ENCODE measurements at regions not wholly inside any gene's neighbourhood (a gene's known extent, or its start where the extent isn't known, plus 50 kb on each side); places are given as distances from the start of the nearest gene placed in this dataset.

DNA sequence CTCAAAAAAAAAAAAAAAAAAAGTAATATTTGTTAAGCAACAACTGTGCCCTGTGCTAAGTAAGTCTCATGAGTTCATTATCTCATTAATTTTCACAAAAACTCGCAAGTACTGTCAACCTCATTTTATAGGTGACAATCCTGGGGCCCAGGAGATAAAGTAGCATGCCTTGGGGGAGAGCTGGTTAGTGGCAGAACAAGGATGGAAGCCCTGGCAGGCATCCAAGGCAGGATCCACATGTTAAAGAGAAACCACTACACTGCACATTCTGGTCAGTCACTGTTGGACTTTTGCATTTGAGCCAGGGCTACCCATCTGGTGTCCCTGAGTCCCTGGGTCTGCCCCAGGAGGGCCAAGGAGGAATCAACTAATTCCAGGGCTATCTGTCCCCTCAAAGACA, 54.6 kb downstream of the ZFP36L2 start:
- Histone ChIP-seq H3K36me3 (ENCODE audit: insufficient read depth, low read length) (no peaks in the 10 kb centered on the region), H3K9me3 (ENCODE audit: low read length) (peaks cover 7% of the 10 kb centered on the region), H3K4me3 (ENCODE audit: low read depth in 1 of 2, low read length in 2 of 2) (no peak overlapping the region), H3K27ac (ENCODE audit: low read depth, low read length) (no peak overlapping the region), H3K27me3 (ENCODE audit: control insufficient read depth in 1 of 2, insufficient read depth in 2 of 2, low read length in 2 of 2) (no peaks in the 10 kb centered on the region), H3K9ac (ENCODE audit: low read length) (no peak overlapping the region), H3K4me1 (ENCODE audit: insufficient read depth, low read length) (peaks cover 10% of the 10 kb centered on the region)

DNA sequence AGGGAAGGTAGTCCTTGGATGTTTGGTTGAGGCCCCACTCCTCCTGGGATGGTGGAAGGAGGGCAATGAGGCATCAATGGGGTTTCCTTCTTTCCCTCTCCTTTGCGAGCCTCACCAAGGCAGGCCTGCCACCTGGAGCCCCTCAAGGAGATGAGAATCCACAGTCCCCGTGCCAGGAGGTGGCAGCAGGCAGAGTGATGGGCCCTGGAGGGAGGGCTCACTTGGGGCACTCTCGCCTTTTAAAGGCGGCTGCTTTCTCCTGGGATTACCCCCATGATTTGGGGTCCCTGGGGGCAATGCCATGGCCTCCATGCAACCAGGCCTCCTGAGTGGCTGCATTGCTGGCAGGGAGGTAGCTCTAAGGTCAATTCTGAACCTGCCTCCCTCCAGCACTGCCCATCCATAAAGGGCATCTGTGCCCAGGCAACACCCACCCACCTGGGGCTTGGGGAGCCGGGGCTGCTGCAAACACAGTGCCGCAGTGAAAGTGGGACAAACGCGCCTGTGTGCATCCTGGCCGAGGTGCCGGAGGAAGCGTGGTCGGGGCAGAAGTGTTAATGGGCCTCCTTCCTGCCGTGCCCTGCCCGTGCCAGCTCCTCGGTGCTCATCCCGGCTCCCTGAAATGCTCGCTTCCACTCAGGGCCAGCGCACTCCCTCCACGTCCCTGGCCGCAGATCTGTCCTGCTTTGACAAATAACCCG, 55.9 kb downstream of the ZFP36L2 start:
- Histone ChIP-seq H3K27ac (ENCODE audit: low read depth, low read length) (no peak overlapping the region), H3K4me1 (ENCODE audit: insufficient read depth, low read length) (peaks cover 10% of the 10 kb centered on the region), H3K9ac (ENCODE audit: low read length) (no peak overlapping the region), H3K4me3 (ENCODE audit: low read depth in 1 of 2, low read length in 2 of 2) (no peak overlapping the region), H3K9me3 (ENCODE audit: low read length) (peaks cover 4% of the 10 kb centered on the region), H3K36me3 (ENCODE audit: insufficient read depth, low read length) (no peaks in the 10 kb centered on the region), H3K27me3 (ENCODE audit: control insufficient read depth in 1 of 2, insufficient read depth in 2 of 2, low read length in 2 of 2) (no peaks in the 10 kb centered on the region)

DNA sequence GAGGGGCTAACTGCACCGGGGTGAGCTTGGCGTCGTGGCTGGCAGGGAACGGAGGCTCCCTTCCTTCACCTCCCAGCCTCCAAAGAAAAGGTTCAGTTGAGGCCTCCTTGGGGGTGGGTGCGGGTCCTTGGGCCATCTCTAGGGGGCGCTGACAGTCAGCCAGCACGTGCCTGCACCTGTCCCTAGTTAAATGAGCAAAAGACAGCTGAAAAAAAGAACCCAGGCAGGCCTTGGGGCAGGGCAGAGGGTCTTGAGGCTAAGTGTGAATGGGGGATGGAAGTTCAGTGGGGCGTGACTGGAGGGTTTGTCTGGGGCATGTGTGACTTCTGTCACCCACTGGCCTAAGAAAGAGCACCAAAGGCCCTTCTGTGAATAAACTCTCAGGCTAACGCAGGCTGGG, 56.4 kb downstream of the ZFP36L2 start:
- H3K27me3 ChIP-seq (ENCODE audit: control insufficient read depth in 1 of 2, insufficient read depth in 2 of 2, low read length in 2 of 2): no peaks in the 10 kb centered on the region
- no peaks in the 10 kb centered on the region for H3K9me3 ChIP-seq (ENCODE audit: low read length)
- H3K4me1 ChIP-seq (ENCODE audit: insufficient read depth, low read length): peaks cover 10% of the 10 kb centered on the region
- no peaks in the 10 kb centered on the region for H3K36me3 ChIP-seq (ENCODE audit: insufficient read depth, low read length)
- H3K27ac ChIP-seq (ENCODE audit: low read depth, low read length): no peak overlapping the region
- H3K9ac ChIP-seq (ENCODE audit: low read length): no peak overlapping the region
- H3K4me3 ChIP-seq (ENCODE audit: low read depth in 1 of 2, low read length in 2 of 2): no peak overlapping the region

DNA sequence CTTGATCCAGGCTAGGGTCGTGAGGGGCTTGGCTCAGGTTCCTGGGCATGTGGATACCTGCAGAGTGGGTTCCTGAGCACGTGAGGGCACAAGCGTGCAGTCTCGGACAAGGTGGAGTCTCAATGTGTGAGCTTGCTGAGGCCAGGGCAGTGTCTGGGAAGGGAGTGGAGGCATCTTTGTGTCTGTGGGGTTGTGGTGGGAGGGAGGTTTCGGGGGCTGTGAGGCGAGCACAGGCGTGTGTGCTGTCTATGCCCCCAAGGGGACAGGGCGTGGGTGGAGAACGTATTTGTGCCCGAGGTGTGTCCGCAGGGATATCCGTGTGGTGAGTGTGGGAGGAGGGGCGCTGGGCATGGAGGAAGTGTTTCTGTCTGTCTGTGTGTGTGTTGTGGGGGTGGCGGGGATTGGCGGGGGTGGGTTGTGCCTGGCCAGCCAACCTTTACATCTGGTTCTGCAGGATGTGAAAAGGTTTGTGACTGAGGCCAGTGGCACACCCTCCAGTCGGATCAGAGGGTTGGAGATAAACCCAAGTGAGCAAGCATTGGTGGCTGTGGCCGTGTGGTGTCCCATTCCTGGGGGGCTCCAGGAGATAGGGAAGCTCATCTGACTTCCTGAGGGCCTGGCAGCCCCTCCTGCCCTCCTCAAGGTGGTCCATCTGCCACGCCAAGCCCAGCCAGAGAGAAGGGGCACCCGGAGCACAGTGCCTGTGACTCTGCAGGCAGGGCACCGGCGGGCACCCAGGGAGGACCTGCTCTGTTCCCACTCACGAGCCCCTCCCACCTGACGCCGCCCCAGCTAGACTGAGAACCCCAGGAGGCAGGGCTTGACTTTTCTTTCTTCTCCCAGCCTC, 57.1 kb downstream of the ZFP36L2 start:
- H3K9ac ChIP-seq (ENCODE audit: low read length): no peak overlapping the region
- H3K4me3 ChIP-seq (ENCODE audit: low read depth in 1 of 2, low read length in 2 of 2): no peak overlapping the region

DNA sequence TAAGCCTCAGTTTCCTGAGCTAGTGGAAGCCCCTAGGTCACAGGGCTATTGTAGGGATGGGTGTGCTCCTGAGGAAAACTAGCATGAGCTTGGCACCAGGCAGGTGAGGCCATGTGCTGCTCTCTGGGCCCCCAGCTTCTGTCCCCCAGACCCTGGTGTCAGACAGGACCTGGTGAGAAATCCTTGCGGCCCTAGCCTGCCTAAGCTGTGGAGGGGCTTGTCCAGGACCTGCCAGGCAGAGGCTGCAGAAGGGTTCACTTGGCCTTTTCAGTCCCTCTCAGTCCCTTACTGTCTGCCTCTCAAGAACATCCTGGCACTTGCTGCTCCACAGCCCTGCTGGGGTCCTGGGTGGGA, 58.4 kb downstream of the ZFP36L2 start:
- no peak overlapping the region for H3K27ac ChIP-seq (ENCODE audit: low read depth, low read length)
- H3K27me3 ChIP-seq (ENCODE audit: control insufficient read depth in 1 of 2, insufficient read depth in 2 of 2, low read length in 2 of 2): no peaks in the 10 kb centered on the region
- peaks cover 10% of the 10 kb centered on the region for H3K4me1 ChIP-seq (ENCODE audit: insufficient read depth, low read length)
- no peaks in the 10 kb centered on the region for H3K36me3 ChIP-seq (ENCODE audit: insufficient read depth, low read length)
- H3K9ac ChIP-seq (ENCODE audit: low read length): no peak overlapping the region
- no peak overlapping the region for H3K4me3 ChIP-seq (ENCODE audit: low read depth in 1 of 2, low read length in 2 of 2)
- no peaks in the 10 kb centered on the region for H3K9me3 ChIP-seq (ENCODE audit: low read length)

More for the DNA sequence above, 57.1 kb downstream of the ZFP36L2 start:
- peaks cover 10% of the 10 kb centered on the region for H3K4me1 ChIP-seq (ENCODE audit: insufficient read depth, low read length)
- no peak overlapping the region for H3K27ac ChIP-seq (ENCODE audit: low read depth, low read length)
- H3K36me3 ChIP-seq (ENCODE audit: insufficient read depth, low read length): no peaks in the 10 kb centered on the region
- no peaks in the 10 kb centered on the region for H3K27me3 ChIP-seq (ENCODE audit: control insufficient read depth in 1 of 2, insufficient read depth in 2 of 2, low read length in 2 of 2)
- H3K9me3 ChIP-seq (ENCODE audit: low read length): no peaks in the 10 kb centered on the region

DNA sequence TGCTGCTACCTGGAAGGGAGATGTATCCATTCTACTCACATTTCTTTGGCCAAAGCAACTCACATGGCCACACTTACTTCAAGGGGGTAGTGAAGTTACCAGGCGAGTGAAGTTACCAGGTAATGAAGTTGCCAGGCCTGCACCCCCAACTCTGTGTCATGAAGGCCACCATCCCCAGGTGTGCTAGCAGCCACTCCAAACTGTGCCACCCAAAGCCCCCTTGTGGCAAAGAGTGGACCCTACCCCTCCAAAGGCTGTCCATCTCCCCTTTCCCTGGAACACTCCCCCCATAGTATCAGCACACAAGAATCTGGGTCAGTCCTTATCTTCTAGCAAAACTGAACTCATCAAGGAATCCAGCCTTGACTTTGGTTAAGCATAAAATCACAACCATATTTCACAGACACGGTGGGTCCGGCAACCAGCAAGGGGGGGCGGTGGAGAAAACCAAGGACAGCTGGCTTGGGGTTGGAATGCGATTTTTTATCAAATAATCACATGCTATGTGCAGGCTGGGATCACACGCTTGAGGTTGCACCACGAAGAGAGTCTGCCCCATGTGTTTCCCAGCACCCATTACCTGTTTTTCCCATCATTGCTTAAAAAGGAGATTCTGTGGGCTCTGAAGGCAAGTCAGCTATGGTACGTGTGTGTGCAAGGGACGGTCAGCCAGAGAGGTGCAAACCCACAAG, 60.9 kb downstream of the ZFP36L2 start:
- no peaks in the 10 kb centered on the region for H3K36me3 ChIP-seq (ENCODE audit: insufficient read depth, low read length)
- no peak overlapping the region for H3K27ac ChIP-seq (ENCODE audit: low read depth, low read length)
- H3K9me3 ChIP-seq (ENCODE audit: low read length): no peaks in the 10 kb centered on the region
- no peak overlapping the region for H3K9ac ChIP-seq (ENCODE audit: low read length)
- peaks cover 10% of the 10 kb centered on the region for H3K4me1 ChIP-seq (ENCODE audit: insufficient read depth, low read length)
- H3K4me3 ChIP-seq (ENCODE audit: low read depth in 1 of 2, low read length in 2 of 2): no peak overlapping the region
- no peaks in the 10 kb centered on the region for H3K27me3 ChIP-seq (ENCODE audit: control insufficient read depth in 1 of 2, insufficient read depth in 2 of 2, low read length in 2 of 2)

DNA sequence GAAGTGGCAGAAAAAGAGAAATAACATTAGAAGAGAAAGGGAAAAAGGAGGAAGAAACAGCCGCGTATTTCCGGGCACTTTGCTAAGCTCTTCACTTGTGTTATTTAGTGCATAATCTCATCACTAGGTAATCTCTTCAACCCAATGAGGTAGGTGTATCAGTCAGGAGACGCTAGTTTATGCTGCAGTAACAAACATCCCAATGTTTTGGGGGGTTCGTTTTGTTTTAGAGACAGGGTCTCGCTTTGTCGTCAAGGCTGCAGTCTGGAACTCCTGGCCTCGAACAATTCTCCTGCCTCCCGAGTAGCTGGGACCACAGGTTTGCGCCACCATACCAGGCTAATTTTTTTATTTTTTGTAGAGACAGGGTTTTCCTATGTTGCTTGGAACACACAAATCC, 61.7 kb downstream of the ZFP36L2 start:
- H3K9ac ChIP-seq (ENCODE audit: low read length): no peak overlapping the region
- H3K9me3 ChIP-seq (ENCODE audit: low read length): no peaks in the 10 kb centered on the region
- H3K4me1 ChIP-seq (ENCODE audit: insufficient read depth, low read length): peaks cover 13% of the 10 kb centered on the region
- no peaks in the 10 kb centered on the region for H3K27me3 ChIP-seq (ENCODE audit: control insufficient read depth in 1 of 2, insufficient read depth in 2 of 2, low read length in 2 of 2)
- H3K36me3 ChIP-seq (ENCODE audit: insufficient read depth, low read length): no peaks in the 10 kb centered on the region
- no peak overlapping the region for H3K27ac ChIP-seq (ENCODE audit: low read depth, low read length)
- no peak overlapping the region for H3K4me3 ChIP-seq (ENCODE audit: low read depth in 1 of 2, low read length in 2 of 2)

DNA sequence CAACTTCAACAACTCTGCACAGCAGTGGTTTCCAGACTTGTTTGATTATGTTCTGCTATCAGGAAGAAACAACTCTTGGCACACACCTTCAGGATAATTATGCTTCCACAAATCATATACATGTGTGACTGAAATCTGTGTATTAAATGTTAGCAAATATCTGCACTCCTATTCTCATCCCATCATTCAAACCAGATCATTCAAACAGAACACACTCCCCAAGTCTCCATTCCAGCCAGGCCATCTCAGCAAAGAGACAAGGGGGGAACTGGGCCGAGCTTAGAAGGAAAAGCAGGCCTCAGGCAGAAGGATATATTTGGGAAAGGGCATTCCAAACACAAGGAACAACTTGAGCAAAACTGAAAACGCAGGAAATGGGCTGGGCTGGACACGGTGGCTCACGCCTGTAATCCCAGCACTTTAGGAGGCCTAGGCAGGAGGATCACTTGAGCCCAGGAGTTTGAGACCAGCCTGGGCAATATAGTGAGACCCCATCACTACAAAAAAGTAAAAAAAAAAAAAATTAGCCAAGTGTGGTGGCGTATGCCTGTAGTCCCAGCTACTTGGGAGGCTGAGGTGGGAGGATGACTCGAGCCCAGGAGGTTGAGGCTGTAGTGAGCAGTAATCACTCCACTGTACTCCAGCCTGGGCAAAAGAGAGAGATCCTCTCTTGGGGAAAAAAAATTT, 62.7 kb downstream of the ZFP36L2 start:
- peaks cover 17% of the 10 kb centered on the region for H3K4me1 ChIP-seq (ENCODE audit: insufficient read depth, low read length)
- H3K9ac ChIP-seq (ENCODE audit: low read length): no peak overlapping the region
- H3K27ac ChIP-seq (ENCODE audit: low read depth, low read length): no peak overlapping the region

DNA sequence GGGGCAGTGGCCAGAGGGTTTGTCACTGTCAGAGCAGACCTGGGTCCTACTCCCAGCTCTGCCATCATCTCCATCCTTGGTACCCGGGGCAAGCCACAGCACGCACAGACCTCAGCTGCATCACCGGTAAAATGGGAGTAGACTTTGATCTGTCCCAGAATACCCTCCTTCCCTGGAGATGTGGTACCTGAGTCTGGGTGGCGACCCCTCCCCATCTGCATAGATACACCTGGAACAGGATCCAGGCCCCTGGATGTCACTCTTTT, 64.0 kb downstream of the ZFP36L2 start:
- Histone ChIP-seq H3K9ac (ENCODE audit: low read length) (no peak overlapping the region), H3K36me3 (ENCODE audit: insufficient read depth, low read length) (no peaks in the 10 kb centered on the region), H3K27ac (ENCODE audit: low read depth, low read length) (no peak overlapping the region), H3K9me3 (ENCODE audit: low read length) (no peaks in the 10 kb centered on the region), H3K4me3 (ENCODE audit: low read depth in 1 of 2, low read length in 2 of 2) (no peak overlapping the region), H3K27me3 (ENCODE audit: control insufficient read depth in 1 of 2, insufficient read depth in 2 of 2, low read length in 2 of 2) (no peaks in the 10 kb centered on the region), H3K4me1 (ENCODE audit: insufficient read depth, low read length) (peaks cover 24% of the 10 kb centered on the region)

More for the DNA sequence above, 62.7 kb downstream of the ZFP36L2 start:
- H3K27me3 ChIP-seq (ENCODE audit: control insufficient read depth in 1 of 2, insufficient read depth in 2 of 2, low read length in 2 of 2): no peaks in the 10 kb centered on the region
- H3K4me3 ChIP-seq (ENCODE audit: low read depth in 1 of 2, low read length in 2 of 2): no peak overlapping the region
- no peaks in the 10 kb centered on the region for H3K9me3 ChIP-seq (ENCODE audit: low read length)
- no peaks in the 10 kb centered on the region for H3K36me3 ChIP-seq (ENCODE audit: insufficient read depth, low read length)

DNA sequence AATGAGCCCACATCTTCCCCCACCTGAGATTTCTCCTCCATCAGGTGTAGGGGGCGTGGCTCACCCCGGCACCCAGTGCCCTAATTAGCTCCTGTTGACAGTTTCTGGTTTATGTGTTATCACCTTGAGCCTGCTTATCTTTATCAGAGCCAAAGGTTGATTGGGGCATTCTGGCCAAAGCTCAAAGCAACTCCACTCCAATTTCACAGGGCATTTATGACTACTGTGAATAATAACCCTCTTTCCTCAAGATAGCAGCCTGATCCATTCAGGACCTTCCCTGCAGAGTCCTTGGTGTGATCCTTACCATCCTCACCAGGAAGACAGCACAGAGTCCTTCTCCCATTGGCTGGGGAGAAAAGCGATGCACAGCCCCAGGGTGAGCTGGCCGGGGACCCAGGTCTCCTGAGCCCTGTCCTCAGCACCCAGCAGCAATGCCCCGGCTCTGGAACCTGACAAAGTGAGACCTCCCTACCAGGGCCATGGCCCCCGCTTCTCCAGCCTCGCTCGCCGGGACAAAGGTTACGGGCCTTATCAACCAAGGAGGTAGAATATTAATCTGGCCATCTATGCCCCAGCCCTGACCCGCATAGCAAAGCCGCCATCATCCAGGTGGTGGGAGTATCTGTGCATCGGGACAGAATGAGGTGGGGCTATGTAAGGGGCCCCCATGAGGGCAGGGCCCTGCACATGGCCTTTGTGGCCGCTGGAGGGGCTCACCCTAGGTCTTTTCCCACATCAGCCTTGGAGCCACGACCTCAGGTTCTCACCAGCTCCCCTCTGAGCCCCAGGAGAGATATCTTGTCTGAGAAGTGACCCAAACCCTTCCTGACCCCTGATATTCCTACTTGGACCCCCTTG, 64.5 kb downstream of the ZFP36L2 start:
- H3K4me3 ChIP-seq (ENCODE audit: low read depth in 1 of 2, low read length in 2 of 2): no peak overlapping the region
- H3K27me3 ChIP-seq (ENCODE audit: control insufficient read depth in 1 of 2, insufficient read depth in 2 of 2, low read length in 2 of 2): no peaks in the 10 kb centered on the region
- H3K36me3 ChIP-seq (ENCODE audit: insufficient read depth, low read length): no peaks in the 10 kb centered on the region
- H3K9ac ChIP-seq (ENCODE audit: low read length): no peak overlapping the region
- no peaks in the 10 kb centered on the region for H3K9me3 ChIP-seq (ENCODE audit: low read length)
- peaks cover 24% of the 10 kb centered on the region for H3K4me1 ChIP-seq (ENCODE audit: insufficient read depth, low read length)
- H3K27ac ChIP-seq (ENCODE audit: low read depth, low read length): no peak overlapping the region

All from muscle layer of colon (tissue), 2 donors.